GM12865 (cell line): ENCODE measurements at regions not wholly inside any gene's neighbourhood (a gene's known extent, or its start where the extent isn't known, plus 50 kb on each side); places are given as distances from the start of the nearest gene placed in this dataset.
"Not testable (repeated sequence)": the region's sequence is repeated elsewhere in the genome, so short reads cannot be mapped to it uniquely, and the experiment has no call there.

Experiments
- DNase-seq: peaks from one replicate; pipeline ENCODE4 v3.0.0; 2010; ENCODE audit warnings: low read depth
- H3K4me3 ChIP-seq: 2 replicates; pipeline ENCODE4 v1.5.1; 2011; ENCODE audit warnings: mild to moderate bottlenecking, low read depth, low read length, control low read depth
- TF ChIP-seq, protein P1 (sequence below): IDR thresholded peaks from 2 replicates; pipeline ENCODE4 v1.5.1; 2011; ENCODE audit warnings: low read length, control low read depth, low read depth, inconsistent platforms; ENCODE audit not compliant: insufficient read depth; ENCODE audit errors: missing control alignments

- TF ChIP-seq, protein P1, sequence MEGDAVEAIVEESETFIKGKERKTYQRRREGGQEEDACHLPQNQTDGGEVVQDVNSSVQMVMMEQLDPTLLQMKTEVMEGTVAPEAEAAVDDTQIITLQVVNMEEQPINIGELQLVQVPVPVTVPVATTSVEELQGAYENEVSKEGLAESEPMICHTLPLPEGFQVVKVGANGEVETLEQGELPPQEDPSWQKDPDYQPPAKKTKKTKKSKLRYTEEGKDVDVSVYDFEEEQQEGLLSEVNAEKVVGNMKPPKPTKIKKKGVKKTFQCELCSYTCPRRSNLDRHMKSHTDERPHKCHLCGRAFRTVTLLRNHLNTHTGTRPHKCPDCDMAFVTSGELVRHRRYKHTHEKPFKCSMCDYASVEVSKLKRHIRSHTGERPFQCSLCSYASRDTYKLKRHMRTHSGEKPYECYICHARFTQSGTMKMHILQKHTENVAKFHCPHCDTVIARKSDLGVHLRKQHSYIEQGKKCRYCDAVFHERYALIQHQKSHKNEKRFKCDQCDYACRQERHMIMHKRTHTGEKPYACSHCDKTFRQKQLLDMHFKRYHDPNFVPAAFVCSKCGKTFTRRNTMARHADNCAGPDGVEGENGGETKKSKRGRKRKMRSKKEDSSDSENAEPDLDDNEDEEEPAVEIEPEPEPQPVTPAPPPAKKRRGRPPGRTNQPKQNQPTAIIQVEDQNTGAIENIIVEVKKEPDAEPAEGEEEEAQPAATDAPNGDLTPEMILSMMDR: no peak
- no peak overlapping the region for H3K4me3 ChIP-seq
- no peak for DNase-seq
Observed at GRCh38 chr11:114942207-114942606, 263.9 kb downstream of the NXPE2 start.

- no peak overlapping the region for H3K4me3 ChIP-seq
- TF ChIP-seq, protein P1: no peak
- no peak for DNase-seq
Observed at GRCh38 chr11:114949614-114950351, 271.5 kb downstream of the NXPE2 start.

DNA sequence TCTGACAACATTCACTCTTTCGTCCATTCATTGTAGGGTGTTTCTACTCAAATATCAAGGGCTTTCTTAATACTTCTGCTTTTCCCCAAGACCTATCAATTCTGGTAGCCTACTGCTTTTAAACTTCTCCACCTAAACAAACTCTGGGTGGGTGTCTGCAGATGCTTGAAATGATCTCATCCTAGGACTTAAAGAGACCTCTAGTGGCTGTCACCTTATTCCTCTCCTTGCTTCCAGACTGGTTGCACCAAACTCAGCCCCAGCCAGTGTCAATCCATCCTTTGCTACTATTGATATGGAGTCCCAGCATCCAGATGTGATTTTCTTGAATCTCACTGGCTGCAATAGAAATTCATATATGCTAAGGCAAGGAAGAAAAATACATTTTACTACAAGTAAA lies 274.7 kb downstream of the NXPE2 start:
- no peak overlapping the region for H3K4me3 ChIP-seq
- TF ChIP-seq, protein P1: peak; percentile 2
- peak; percentile 3 for DNase-seq

- no peak overlapping the region for H3K4me3 ChIP-seq
- TF ChIP-seq, protein P1: no peak
Observed at GRCh38 chr11:114955923-114956322, 277.6 kb downstream of the NXPE2 start.

GRCh38 chr11:114956566-114956965 lies 278.2 kb downstream of the NXPE2 start:
- no peak for DNase-seq
- H3K4me3 ChIP-seq: no peak overlapping the region
- TF ChIP-seq, protein P1: no peak

More at GRCh38 chr11:114955923-114956322, 277.6 kb downstream of the NXPE2 start:
- no peak for DNase-seq

DNA sequence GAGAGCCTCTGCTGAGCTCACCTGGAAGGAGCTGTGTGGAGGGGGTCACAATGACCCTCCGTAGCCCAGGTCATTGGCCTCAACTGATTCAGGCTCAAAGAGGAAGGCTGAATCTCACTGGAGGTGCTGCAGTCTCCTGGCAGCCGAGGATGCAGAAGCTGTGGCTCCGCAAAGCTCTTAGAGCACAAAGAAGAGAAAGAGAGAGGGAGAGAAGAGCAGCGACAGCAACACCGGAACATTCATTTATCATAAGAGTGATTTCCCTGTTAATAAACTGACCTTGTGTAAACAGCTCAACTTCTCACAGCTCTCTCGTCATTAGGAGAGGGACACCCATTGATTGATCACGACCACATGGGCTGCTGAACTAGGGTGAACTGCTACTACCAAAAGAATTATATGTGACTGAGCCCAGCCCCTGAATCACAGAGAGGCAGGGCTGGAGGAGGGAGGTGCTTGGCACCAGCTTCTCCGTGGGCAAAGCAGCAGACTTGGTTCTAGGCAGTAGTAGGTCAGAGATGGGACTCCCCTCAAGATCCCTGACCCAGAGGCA lies 281.7 kb downstream of the NXPE2 start:
- no peak for DNase-seq
- no peak overlapping the region for H3K4me3 ChIP-seq
- TF ChIP-seq, protein P1: no peak

- DNase-seq, H3K4me3 ChIP-seq: not testable (repeated sequence)
Observed at GRCh38 chr11:114960819-114961218, 282.5 kb downstream of the NXPE2 start.
